SK-N-SH treated with all-trans-retinoic acid at 6 μM for 48 hours (cell line): ENCODE measurements at regions not wholly inside any gene's neighbourhood (a gene's known extent, or its start where the extent isn't known, plus 50 kb on each side); places are given as distances from the start of the nearest gene placed in this dataset.
"Not testable (repeated sequence)": the region's sequence is repeated elsewhere in the genome, so short reads cannot be mapped to it uniquely, and the experiment has no call there.

Experiments used
- ARNTL ChIP-seq: fragments of 450-650 bp; formaldehyde crosslinking; IDR thresholded peaks from 2 replicates; pipeline ENCODE4 v1.5.0; 2020; ENCODE audit warnings: low read depth, mild to moderate bottlenecking, moderate library complexity, borderline replicate concordance
- CSDC2 ChIP-seq: fragments of 250-450 bp; sonication (Bioruptor Pico); IDR thresholded peaks from 2 replicates; pipeline ENCODE4 v1.5.0; 2020; ENCODE audit warnings: mild to moderate bottlenecking, moderate library complexity
- ESRRG ChIP-seq: fragments of 250-450 bp; sonication (Bioruptor Pico); IDR thresholded peaks from 2 replicates; pipeline ENCODE4 v1.6.1; 2021; ENCODE audit warnings: mild to moderate bottlenecking
- RARB ChIP-seq: fragments of 250-450 bp; sonication (Bioruptor Pico); IDR thresholded peaks from 2 replicates; pipeline ENCODE4 v1.8.0; 2021; ENCODE audit warnings: mild to moderate bottlenecking, moderate library complexity
- TOX ChIP-seq: fragments of 250-450 bp; sonication (Bioruptor Pico); IDR thresholded peaks from 2 replicates; pipeline ENCODE4 v1.8.0; 2021; ENCODE audit warnings: mild to moderate bottlenecking, moderate library complexity, borderline replicate concordance
- TSHZ2 ChIP-seq: fragments of 250-450 bp; sonication (Bioruptor Pico); IDR thresholded peaks from 2 replicates; pipeline ENCODE4 v1.5.0; 2020; ENCODE audit warnings: mild to moderate bottlenecking, moderate library complexity
- TF ChIP-seq, protein P1 (sequence below): fragments of 250-450 bp; sonication (Bioruptor Pico); IDR thresholded peaks from 2 replicates; pipeline ENCODE4 v1.5.1; 2020; ENCODE audit warnings: low read depth, mild to moderate bottlenecking, moderate library complexity

GRCh38 chr7:57839152-57839551 is 389.2 kb downstream of the ZNF716 start:
- not testable (repeated sequence) for TF ChIP-seq RARB (CRISPR knock-in tag); ESRRG (CRISPR knock-in tag); CSDC2 (CRISPR knock-in tag); TSHZ2; ARNTL; TOX (CRISPR knock-in tag)
- TF ChIP-seq, protein P1, sequence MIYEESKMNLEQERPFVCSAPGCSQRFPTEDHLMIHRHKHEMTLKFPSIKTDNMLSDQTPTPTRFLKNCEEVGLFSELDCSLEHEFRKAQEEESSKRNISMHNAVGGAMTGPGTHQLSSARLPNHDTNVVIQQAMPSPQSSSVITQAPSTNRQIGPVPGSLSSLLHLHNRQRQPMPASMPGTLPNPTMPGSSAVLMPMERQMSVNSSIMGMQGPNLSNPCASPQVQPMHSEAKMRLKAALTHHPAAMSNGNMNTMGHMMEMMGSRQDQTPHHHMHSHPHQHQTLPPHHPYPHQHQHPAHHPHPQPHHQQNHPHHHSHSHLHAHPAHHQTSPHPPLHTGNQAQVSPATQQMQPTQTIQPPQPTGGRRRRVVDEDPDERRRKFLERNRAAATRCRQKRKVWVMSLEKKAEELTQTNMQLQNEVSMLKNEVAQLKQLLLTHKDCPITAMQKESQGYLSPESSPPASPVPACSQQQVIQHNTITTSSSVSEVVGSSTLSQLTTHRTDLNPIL: not testable (repeated sequence)
